ENCODE measurements at regions not wholly inside any gene's neighbourhood (a gene's known extent, or its start where the extent isn't known, plus 50 kb on each side); places are given as distances from the start of the nearest gene placed in this dataset.

GRCh38 chr2:145598434-145598833 lies 1078.5 kb upstream of the ZEB2 start:
- peak; percentile 60 for DNase-seq

GRCh38 chr2:145597809-145598208 lies 1077.9 kb upstream of the ZEB2 start:
- DNase-seq = peak; percentile 51

- DNase-seq = no peak
Observed at GRCh38 chr2:145597006-145597405, 1077.1 kb upstream of the ZEB2 start.

GRCh38 chr2:145596416-145596815 lies 1076.5 kb upstream of the ZEB2 start:
- no peak for DNase-seq

GRCh38 chr2:145595296-145595695 lies 1075.4 kb upstream of the ZEB2 start:
- DNase-seq = peak; percentile 21

GRCh38 chr2:145593991-145594614 lies 1074.2 kb upstream of the ZEB2 start:
- peak; percentile 95 for DNase-seq

GRCh38 chr2:145593280-145593679 lies 1073.4 kb upstream of the ZEB2 start:
- DNase-seq = no peak

GRCh38 chr2:145592361-145592760 lies 1072.4 kb upstream of the ZEB2 start:
- peak; percentile 52 for DNase-seq

GRCh38 chr2:145591109-145591809 lies 1071.3 kb upstream of the ZEB2 start:
- no peak for DNase-seq

- DNase-seq = no peak
Observed at GRCh38 chr2:145587922-145588321, 1068.0 kb upstream of the ZEB2 start.

- no peak for DNase-seq
Observed at GRCh38 chr2:145584353-145584752, 1064.4 kb upstream of the ZEB2 start.

- DNase-seq = no peak
Observed at GRCh38 chr2:145573608-145574007, 1053.7 kb upstream of the ZEB2 start.

GRCh38 chr2:145572238-145572637 lies 1052.3 kb upstream of the ZEB2 start:
- DNase-seq = no peak

GRCh38 chr2:145569108-145569507 lies 1049.2 kb upstream of the ZEB2 start:
- no peak for DNase-seq

GRCh38 chr2:145563741-145564615 lies 1044.1 kb upstream of the ZEB2 start:
- peak; percentile 12 for DNase-seq

- DNase-seq = no peak
Observed at GRCh38 chr2:145561152-145561551, 1041.2 kb upstream of the ZEB2 start.

- no peak for DNase-seq
Observed at GRCh38 chr2:145558617-145559350, 1038.9 kb upstream of the ZEB2 start.

GRCh38 chr2:145555360-145555759 lies 1035.4 kb upstream of the ZEB2 start:
- no peak for DNase-seq

- no peak for DNase-seq
Observed at GRCh38 chr2:145551686-145552085, 1031.8 kb upstream of the ZEB2 start.

- no peak for DNase-seq
Observed at GRCh38 chr2:145548479-145548878, 1028.6 kb upstream of the ZEB2 start.

GRCh38 chr2:145547620-145548019 lies 1027.7 kb upstream of the ZEB2 start:
- no peak for DNase-seq

GRCh38 chr2:145546091-145546490 lies 1026.2 kb upstream of the ZEB2 start:
- DNase-seq = no peak

GRCh38 chr2:145543856-145544255 lies 1023.9 kb upstream of the ZEB2 start:
- DNase-seq = no peak
